ENCODE measurements at regions not wholly inside any gene's neighbourhood (a gene's known extent, or its start where the extent isn't known, plus 50 kb on each side); places are given as distances from the start of the nearest gene placed in this dataset.

DNA sequence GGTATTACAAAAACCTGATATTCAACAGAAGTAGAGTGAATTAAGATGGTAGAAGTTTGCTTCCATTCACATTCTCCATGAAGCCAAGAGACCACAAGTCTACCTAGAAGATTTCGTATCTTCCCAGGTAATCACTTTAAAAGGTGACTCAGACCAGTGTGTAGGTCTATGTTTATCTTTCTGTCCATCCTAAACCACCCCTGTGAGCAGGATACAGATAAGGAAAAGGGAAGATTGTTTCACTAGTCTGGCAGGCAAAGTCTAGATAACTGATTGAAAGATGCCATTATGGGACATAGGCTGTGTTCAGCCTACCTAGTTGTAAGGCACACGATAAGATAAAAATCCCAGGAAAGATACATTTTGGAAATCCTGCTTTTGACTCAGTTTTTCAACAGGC is 244.3 kb upstream of the NWD2 start:
- H3K36me3 Mint-ChIP-seq (ENCODE audit: low read depth) = no peaks in the 10 kb centered on the region
- intact Hi-C loops (cut with DNase I, micrococcal nuclease) = no loop called here
- ChIA-PET CTCF (no interaction called here), POLR2A (no interaction called here)
- Histone ChIP-seq H3K27me3 (ENCODE audit: control insufficient read depth in 1 of 2, insufficient read depth in 2 of 2, low read length in 2 of 2) (no peaks in the 10 kb centered on the region), H3K27ac (ENCODE audit: low read depth in 1 of 2, low read length in 2 of 2) (no peak overlapping the region), H3K9me3 (ENCODE audit: control insufficient read depth in 1 of 2, insufficient read depth in 1 of 2, low read length in 2 of 2) (peaks cover 0 to 9% of the 10 kb centered on the region in 2 experiments), H3K4me1 (ENCODE audit: insufficient read depth, low read length) (no peaks in the 10 kb centered on the region), H3K36me3 (ENCODE audit: insufficient read depth, low read length) (no peaks in the 10 kb centered on the region), H3K4me3 (ENCODE audit: low read length) (no peak overlapping the region)
- H3K4me3 Mint-ChIP-seq = no peak overlapping the region
- DNase-seq (no peak), ATAC-seq (ENCODE audit: poor library complexity) (no peak)
- no peaks in the 10 kb centered on the region for H3K27me3 Mint-ChIP-seq
- TF ChIP-seq CTCF (IDR thresholded peaks at IDR 0.05) = no peak
- H3K9me3 Mint-ChIP-seq = no peaks in the 10 kb centered on the region
- no peaks in the 10 kb centered on the region for H3K4me1 Mint-ChIP-seq (ENCODE audit: low read depth)
- no peak overlapping the region for H3K27ac Mint-ChIP-seq

GRCh38 chr4:37001688-37002436 is 242.7 kb upstream of the NWD2 start:
- Histone ChIP-seq H3K4me3 (ENCODE audit: low read length) (no peak overlapping the region), H3K27me3 (ENCODE audit: control insufficient read depth in 1 of 2, insufficient read depth in 2 of 2, low read length in 2 of 2) (no peaks in the 10 kb centered on the region), H3K4me1 (ENCODE audit: insufficient read depth, low read length) (no peaks in the 10 kb centered on the region), H3K36me3 (ENCODE audit: insufficient read depth, low read length) (no peaks in the 10 kb centered on the region), H3K27ac (ENCODE audit: low read depth in 1 of 2, low read length in 2 of 2) (no peak overlapping the region), H3K9me3 (ENCODE audit: control insufficient read depth in 1 of 2, insufficient read depth in 1 of 2, low read length in 2 of 2) (peaks cover 0 to 15% of the 10 kb centered on the region in 2 experiments)
- intact Hi-C loops (cut with DNase I, micrococcal nuclease) = no loop called here
- H3K4me1 Mint-ChIP-seq (ENCODE audit: low read depth) = no peaks in the 10 kb centered on the region
- no peak for TF ChIP-seq CTCF (IDR thresholded peaks at IDR 0.05)
- peaks cover 4% of the 10 kb centered on the region for H3K9me3 Mint-ChIP-seq
- no peaks in the 10 kb centered on the region for H3K27me3 Mint-ChIP-seq
- POLR2A ChIA-PET = no interaction called here
- ATAC-seq (ENCODE audit: poor library complexity) (no peak), DNase-seq (no peak)
- no peak overlapping the region for H3K4me3 Mint-ChIP-seq
- H3K36me3 Mint-ChIP-seq (ENCODE audit: low read depth) = no peaks in the 10 kb centered on the region
- CTCF ChIA-PET = no interaction called here
- H3K27ac Mint-ChIP-seq = no peak overlapping the region

DNA sequence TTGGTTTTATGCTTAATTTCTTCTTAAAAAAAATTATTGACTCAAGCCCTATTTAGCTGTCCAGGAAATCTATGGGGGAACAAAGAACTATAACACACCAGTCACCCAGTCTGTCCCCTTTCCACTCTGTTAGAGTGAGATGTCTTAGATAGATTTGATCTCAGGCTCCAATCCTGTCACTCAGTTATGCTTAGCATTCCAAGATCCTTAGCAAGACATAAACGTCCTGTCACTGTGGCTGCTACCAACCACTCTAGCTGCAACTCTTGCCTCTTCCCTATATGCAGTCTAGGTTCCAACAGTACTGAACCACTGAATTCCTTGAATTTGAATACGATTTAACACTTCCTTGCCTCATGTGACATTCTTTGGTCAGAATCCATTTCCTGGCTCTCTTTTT is 241.9 kb upstream of the NWD2 start:
- DNase-seq (no peak), ATAC-seq (ENCODE audit: poor library complexity) (no peak)
- Mint-ChIP-seq H3K27me3 (no peaks in the 10 kb centered on the region), H3K27ac (no peak overlapping the region), H3K36me3 (ENCODE audit: low read depth) (no peaks in the 10 kb centered on the region), H3K4me1 (ENCODE audit: low read depth) (no peaks in the 10 kb centered on the region), H3K4me3 (no peak overlapping the region), H3K9me3 (peaks cover 4% of the 10 kb centered on the region)
- Histone ChIP-seq H3K4me3 (ENCODE audit: low read length) (no peak overlapping the region), H3K27me3 (ENCODE audit: control insufficient read depth in 1 of 2, insufficient read depth in 2 of 2, low read length in 2 of 2) (no peaks in the 10 kb centered on the region), H3K36me3 (ENCODE audit: insufficient read depth, low read length) (no peaks in the 10 kb centered on the region), H3K9me3 (ENCODE audit: control insufficient read depth in 1 of 2, insufficient read depth in 1 of 2, low read length in 2 of 2) (peaks cover 0 to 15% of the 10 kb centered on the region in 2 experiments), H3K27ac (ENCODE audit: low read depth in 1 of 2, low read length in 2 of 2) (no peak overlapping the region), H3K4me1 (ENCODE audit: insufficient read depth, low read length) (no peaks in the 10 kb centered on the region)
- no peak for TF ChIP-seq CTCF (IDR thresholded peaks at IDR 0.05)
- intact Hi-C loops (cut with DNase I, micrococcal nuclease) = no loop called here
- CTCF ChIA-PET = no interaction called here
- POLR2A ChIA-PET = no interaction called here

Data from CD4-positive, alpha-beta T cell (primary cell).